K562 (cell line): ENCODE measurements at regions not wholly inside any gene's neighbourhood (a gene's known extent, or its start where the extent isn't known, plus 50 kb on each side); places are given as distances from the start of the nearest gene placed in this dataset.

ENCODE experiments used
- ATAC-seq: fragments of 200-7000 bp; cut with Tn5 transposase; 3 replicates; pipeline ENCODE4 v1.9.1; 2020; ENCODE audit warnings: moderate library complexity
- BruUV-seq: library from RNA; stranded (reverse); fragments of 400-500 nt; replicated peaks from 2 replicates; lab custom pipeline; 2021; lab: Mats Ljungman, UMichigan
- CTCF ChIA-PET: fragments of 300-600 bp; formaldehyde crosslinking; extraction: SDS; loops from one replicate; lab custom pipeline; 2021; ENCODE audit warnings: low intra/inter-chr PET ratio; lab: Yijun Ruan, JAX
- POLR2A ChIA-PET: fragments of 300-600, 350-650 bp; sonication (Branson Sonifier 250); formaldehyde crosslinking; extraction: SDS; loops from one replicate; lab custom pipeline; 2021; ENCODE audit warnings: antibody characterized with exemption, inconsistent platforms; lab: Yijun Ruan, JAX
- DNase-seq, 4 experiments: peaks; one replicate each; pipeline versions ENCODE4 v3.0.0 to v3.0.0-alpha.2; 2011 to 2018; ENCODE audit warnings: low spot score in 3 of 4, mixed read lengths in 3 of 4; ENCODE audit errors: extremely low read depth in 1 of 4
- FAIRE-seq: peaks from 2 replicates; lab custom pipeline; 2011; peaks lifted over from hg19 to GRCh38; lab: Jason Lieb, UNC
- H2AFZ ChIP-seq: 2 replicates; pipeline ENCODE4 v1.6.0; 2011; ENCODE audit warnings: low read depth, low read length, control low read depth, inconsistent platforms
- H3K27ac ChIP-seq: fragments of 200-600 bp; 3 replicates; pipeline ENCODE4 v1.8.0; 2011; ENCODE audit warnings: low read depth, mild to moderate bottlenecking, control low read depth, inconsistent platforms, low read length, moderate library complexity, mixed read lengths; ENCODE audit errors: extremely low read depth
- H3K27me3 ChIP-seq, 2 experiments: fragments of 300-600 bp in 1 of 2; 2 replicates in 1 of 2; 3 replicates in 1 of 2; pipeline versions ENCODE4 v1.6.0 to v1.8.0; 2011; ENCODE audit warnings: inconsistent platforms in 2 of 2, low read length in 2 of 2, mild to moderate bottlenecking in 1 of 2, mixed read lengths in 1 of 2, moderate library complexity in 1 of 2; ENCODE audit not compliant: control insufficient read depth in 2 of 2, insufficient read depth in 2 of 2
- H3K36me3 ChIP-seq: fragments of 300-600 bp; 3 replicates; pipeline ENCODE4 v1.8.0; 2011; ENCODE audit warnings: mild to moderate bottlenecking, low read length, inconsistent platforms; ENCODE audit not compliant: control insufficient read depth, insufficient read depth
- H3K4me1 ChIP-seq, 2 experiments: fragments of 200-600 bp in 1 of 2; replicated peaks in 1 of 2; 2 replicates in 1 of 2; 3 replicates in 1 of 2; pipeline versions ENCODE4 v1.5.1 to v1.8.0; 2011; ENCODE audit warnings: inconsistent platforms in 2 of 2, low read length in 2 of 2, mild to moderate bottlenecking in 1 of 2, mixed read lengths in 1 of 2, moderate library complexity in 1 of 2; ENCODE audit not compliant: control insufficient read depth in 2 of 2, insufficient read depth in 2 of 2
- H3K4me2 ChIP-seq: 2 replicates; pipeline ENCODE4 v1.6.1; 2011; ENCODE audit warnings: low read length, control low read depth, inconsistent platforms, mixed read lengths; ENCODE audit not compliant: insufficient read depth
- H3K4me3 ChIP-seq: fragments of 200-600 bp; sonication (generic), shearing (Covaris generic); 2 replicates; pipeline ENCODE4 v1.5.1; 2016; ENCODE audit warnings: control low read depth, inconsistent platforms
- H3K79me2 ChIP-seq: fragments of 200-600 bp; 3 replicates; pipeline ENCODE4 v1.8.0; 2011; ENCODE audit warnings: low read length, inconsistent platforms; ENCODE audit not compliant: control insufficient read depth, insufficient read depth
- H3K9ac ChIP-seq, 2 experiments: 2 replicates each; pipeline versions ENCODE4 v1.6.0 to v1.6.1; 2011; ENCODE audit warnings: low read depth in 2 of 2, low read length in 2 of 2, control low read depth in 1 of 2, inconsistent platforms in 1 of 2, mild to moderate bottlenecking in 1 of 2, mixed read lengths in 1 of 2; ENCODE audit not compliant: insufficient read depth in 1 of 2
- H3K9me1 ChIP-seq: one replicate; pipeline ENCODE4 v1.6.0; 2011; ENCODE audit warnings: inconsistent platforms, mild to moderate bottlenecking, low read length, moderate library complexity; ENCODE audit not compliant: control insufficient read depth, insufficient read depth
- H3K9me3 ChIP-seq: replicated peaks from 2 replicates; pipeline ENCODE4 v1.5.1; 2011; ENCODE audit warnings: low read depth, low read length, inconsistent platforms; ENCODE audit not compliant: control insufficient read depth, insufficient read depth
- H4K20me1 ChIP-seq: replicated peaks from 2 replicates; pipeline ENCODE4 v1.6.1; 2011; ENCODE audit warnings: low read length, inconsistent platforms, mixed read lengths; ENCODE audit not compliant: control insufficient read depth, insufficient read depth
- BRCA1 ChIP-seq, 2 experiments: fragments of 450-650 bp in 1 of 2; sonication (generic) in 1 of 2; formaldehyde crosslinking in 1 of 2; IDR thresholded peaks; 2 replicates each; pipeline versions ENCODE4 v1.5.0 to v1.6.1; 2017 to 2020; ENCODE audit warnings: mild to moderate bottlenecking in 1 of 2, missing genetic modification reagents in 1 of 2
- MIER1 ChIP-seq: fragments of 450-650 bp; IDR thresholded peaks from 2 replicates; pipeline ENCODE4 v1.6.1; 2016; ENCODE audit warnings: antibody characterized with exemption, mild to moderate bottlenecking, low read depth
- RFX7 ChIP-seq: fragments of 250-450 bp; sonication (Bioruptor Pico); IDR thresholded peaks from 2 replicates; pipeline ENCODE4 v1.5.1; 2021; ENCODE audit warnings: mild to moderate bottlenecking
- STAG1 ChIP-seq: sonication (generic); formaldehyde crosslinking; IDR thresholded peaks from 2 replicates; pipeline ENCODE4 v1.5.0; 2020; ENCODE audit warnings: missing genetic modification reagents, borderline replicate concordance
- TOE1 ChIP-seq, 2 experiments: fragments of 450-650 bp in 1 of 2; sonication (generic) in 1 of 2; formaldehyde crosslinking in 1 of 2; IDR thresholded peaks; 2 replicates each; pipeline versions ENCODE4 v1.7.1 to v1.8.0; 2016 to 2022; ENCODE audit warnings: borderline replicate concordance in 2 of 2, mild to moderate bottlenecking in 2 of 2, antibody characterized with exemption in 1 of 2, inconsistent platforms in 1 of 2, low read depth in 1 of 2, missing genetic modification reagents in 1 of 2, moderate library complexity in 1 of 2
- ZFP36 ChIP-seq: fragments of 150-350 bp; IDR thresholded peaks from 2 replicates; pipeline ENCODE4 v1.6.1; 2018; ENCODE audit warnings: low read length, low read depth; ENCODE audit not compliant: partially characterized antibody
- ZNF311 ChIP-seq: fragments of 250-450 bp; sonication (Bioruptor Pico); IDR thresholded peaks from 2 replicates; pipeline ENCODE4 v1.4.0; 2020; ENCODE audit warnings: mild to moderate bottlenecking, moderate library complexity
- ZNF354B ChIP-seq: fragments of 250-450 bp; sonication (Bioruptor Pico); IDR thresholded peaks from 2 replicates; pipeline ENCODE4 v1.4.0; 2020
- WGBS: fragments of 100-300 bp; shearing (Covaris generic); methylation state at CpG from one replicate; pipeline ENCODE4 v1.1.6; 2016; ENCODE audit warnings: low coverage, mixed read lengths; ENCODE audit not compliant: insufficient coverage; ENCODE audit errors: missing lambda C conversion rate; 5-methylcytosine and 5-hydroxymethylcytosine counted together
- in situ Hi-C: fragments of 300-500 bp; cut with MboI; formaldehyde crosslinking; loops from 4 replicates; pipeline ENCODE4 v1.15.0; 2018; ENCODE audit warnings: inconsistent platforms, mixed read lengths
- intact Hi-C: fragments of 100-400 bp; cut with micrococcal nuclease; formaldehyde crosslinking; loops from 2 replicates; pipeline ENCODE4 v1.14.2; 2022

DNA sequence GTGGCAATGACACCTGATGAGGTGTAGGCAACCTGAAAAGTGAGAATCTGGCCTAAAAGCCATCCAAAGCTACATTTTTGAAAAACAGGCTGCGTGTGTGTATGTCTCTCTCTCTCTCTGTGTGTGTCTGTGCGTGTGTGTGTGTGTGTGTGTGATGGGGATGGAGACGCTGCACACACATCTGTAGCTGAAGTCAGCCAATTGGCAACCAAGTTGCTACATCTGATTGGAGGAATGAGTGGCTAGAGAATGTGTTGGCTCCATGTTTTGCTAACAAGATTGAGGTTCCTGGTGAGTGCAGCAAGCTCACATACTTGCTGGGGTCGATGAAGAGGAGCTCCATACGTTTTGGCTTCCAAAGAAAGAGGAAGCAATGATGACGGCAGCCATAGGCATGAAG is 311.4 kb upstream of the NCAM1 start:
- no peak for FAIRE-seq
- intact Hi-C loops (no loop called here), in situ Hi-C loops (no loop called here)
- no peak for DNase-seq
- no peak for ATAC-seq
- Histone ChIP-seq H3K4me3 (no peak overlapping the region), H3K9me3 (no peaks in the 10 kb centered on the region), H3K4me1 (no peaks in the 10 kb centered on the region), H3K9ac (no peak overlapping the region), H3K27ac (no peak overlapping the region), H2AFZ (no peak overlapping the region), H3K9me1 (no peaks in the 10 kb centered on the region), H3K36me3 (no peaks in the 10 kb centered on the region), H3K79me2 (no peaks in the 10 kb centered on the region), H3K27me3 (peaks cover 0 to 4% of the 10 kb centered on the region in 2 experiments; a peak in 1 of 5 replicates), H3K4me2 (no peak overlapping the region), H4K20me1 (no peaks in the 10 kb centered on the region)
- ChIA-PET CTCF (no interaction called here), POLR2A (no interaction called here)
- 0% methylated on average over 6 of the region's 6 CpGs for WGBS
- TF ChIP-seq MIER1: no peak
- TF ChIP-seq RFX7 (CRISPR knock-in tag): no peak
- TF ChIP-seq ZNF354B (CRISPR knock-in tag): no peak
- no peak for TF ChIP-seq ZNF311
- no peak for TF ChIP-seq BRCA1 (IDR thresholded peaks at IDR 0.05)
- no peak for TF ChIP-seq BRCA1 (CRISPR knock-in tag; IDR thresholded peaks at IDR 0.05)
- TF ChIP-seq ZFP36: no peak
- TF ChIP-seq TOE1 (IDR thresholded peaks at IDR 0.05; ENCODE audit: borderline replicate concordance): no peak
- no peak for TF ChIP-seq TOE1 (CRISPR knock-in tag; IDR thresholded peaks at IDR 0.05; ENCODE audit: borderline replicate concordance, low read depth)
- no peak for TF ChIP-seq STAG1 (CRISPR knock-in tag)
- BruUV-seq: no TSS peak
